HG03064 (cell line): ENCODE measurements at regions not wholly inside any gene's neighbourhood (a gene's known extent, or its start where the extent isn't known, plus 50 kb on each side); places are given as distances from the start of the nearest gene placed in this dataset.

Source experiments
- ATAC-seq: cut with Tn5 transposase; IDR thresholded peaks from one replicate; pipeline ENCODE4 v1.9.1; 2021; ENCODE audit warnings: low read depth; ENCODE audit not compliant: unreplicated experiment

- ATAC-seq = no peak
Observed at GRCh38 chr2:125455110-125455509, 1200.8 kb upstream of the GYPC start.

GRCh38 chr2:125456693-125457363 lies 1199.1 kb upstream of the GYPC start:
- ATAC-seq = no peak

- no peak for ATAC-seq
Observed at GRCh38 chr2:125471963-125472362, 1184.0 kb upstream of the GYPC start.

- ATAC-seq = no peak
Observed at GRCh38 chr2:125479143-125479636, 1176.8 kb upstream of the GYPC start.

- no peak for ATAC-seq
Observed at GRCh38 chr2:125490308-125490707, 1165.7 kb upstream of the GYPC start.

GRCh38 chr2:125491663-125492062 lies 1164.3 kb upstream of the GYPC start:
- no peak for ATAC-seq

GRCh38 chr2:125512313-125512712 lies 1143.6 kb upstream of the GYPC start:
- ATAC-seq = no peak

GRCh38 chr2:125516496-125517109 lies 1139.4 kb upstream of the GYPC start:
- ATAC-seq = no peak

GRCh38 chr2:125526093-125526492 lies 1129.9 kb upstream of the GYPC start:
- no peak for ATAC-seq

- no peak for ATAC-seq
Observed at GRCh38 chr2:125535089-125535488, 1120.9 kb upstream of the GYPC start.

- no peak for ATAC-seq
Observed at GRCh38 chr2:125543968-125544514, 1111.9 kb upstream of the GYPC start.

- no peak for ATAC-seq
Observed at GRCh38 chr2:125553768-125554167, 1102.2 kb upstream of the GYPC start.

GRCh38 chr2:125554956-125555355 lies 1101.0 kb upstream of the GYPC start:
- ATAC-seq = no peak

- ATAC-seq = no peak
Observed at GRCh38 chr2:125559186-125559585, 1096.8 kb upstream of the GYPC start.

GRCh38 chr2:125560855-125561254 lies 1095.1 kb upstream of the GYPC start:
- no peak for ATAC-seq

- no peak for ATAC-seq
Observed at GRCh38 chr2:125561302-125561701, 1094.7 kb upstream of the GYPC start.

- ATAC-seq = no peak
Observed at GRCh38 chr2:125562924-125563323, 1093.0 kb upstream of the GYPC start.

- no peak for ATAC-seq
Observed at GRCh38 chr2:125564471-125564870, 1091.5 kb upstream of the GYPC start.

- no peak for ATAC-seq
Observed at GRCh38 chr2:125566422-125566821, 1089.5 kb upstream of the GYPC start.

GRCh38 chr2:125567100-125567499 lies 1088.9 kb upstream of the GYPC start:
- no peak for ATAC-seq

GRCh38 chr2:125572660-125573059 lies 1083.3 kb upstream of the GYPC start:
- no peak for ATAC-seq

GRCh38 chr2:125573432-125573831 lies 1082.5 kb upstream of the GYPC start:
- ATAC-seq = no peak
